H1 (cell line): ENCODE measurements at regions not wholly inside any gene's neighbourhood (a gene's known extent, or its start where the extent isn't known, plus 50 kb on each side); places are given as distances from the start of the nearest gene placed in this dataset.

ENCODE experiments used
- ATF2 ChIP-seq: IDR thresholded peaks from 2 replicates; pipeline ENCODE4 v1.6.1; 2012; ENCODE audit warnings: low read length, inconsistent platforms
- BRCA1 ChIP-seq: IDR thresholded peaks from 2 replicates; pipeline ENCODE4 v1.6.1; 2012; ENCODE audit warnings: low read depth, low read length, improper control_type of control experiment
- CREB1 ChIP-seq: IDR thresholded peaks from 2 replicates; pipeline ENCODE4 v1.6.1; 2012; ENCODE audit warnings: inconsistent platforms
- CTCF ChIP-seq, 3 experiments: IDR thresholded peaks; 1 replicate in 2 of 3; 2 replicates in 1 of 3; pipeline versions ENCODE4 v1.5.1 to v1.6.1; 2011; ENCODE audit warnings: low read length in 3 of 3, mild to moderate bottlenecking in 3 of 3, inconsistent platforms in 2 of 3, low read depth in 1 of 3, moderate library complexity in 1 of 3; ENCODE audit not compliant: insufficient read depth in 1 of 3; ENCODE audit errors: control extremely low read depth in 1 of 3
- EGR1 ChIP-seq: IDR thresholded peaks from 2 replicates; pipeline ENCODE4 v1.6.1; 2011; ENCODE audit warnings: low read depth, low read length, borderline replicate concordance
- EZH2 ChIP-seq: fragments of 200-600 bp; sonication (generic); IDR thresholded peaks from 2 replicates; pipeline ENCODE4 v1.7.1; 2012; ENCODE audit warnings: low read depth, mild to moderate bottlenecking, moderate library complexity, low read length, inconsistent platforms; ENCODE audit not compliant: severe bottlenecking
- HDAC6 ChIP-seq: IDR thresholded peaks from one replicate; pipeline ENCODE4 v1.7.1; 2012; ENCODE audit warnings: low read depth, mild to moderate bottlenecking, inconsistent platforms, low read length, moderate library complexity
- MAFK ChIP-seq: IDR thresholded peaks from 2 replicates; pipeline ENCODE4 v1.6.1; 2012; ENCODE audit warnings: low read depth, mild to moderate bottlenecking, improper control_type of control experiment, low read length
- MAX ChIP-seq: IDR thresholded peaks from 2 replicates; pipeline ENCODE4 v1.6.1; 2012; ENCODE audit warnings: inconsistent platforms
- POLR2A ChIP-seq, 2 experiments: IDR thresholded peaks; 1 replicate in 1 of 2; 2 replicates in 1 of 2; pipeline ENCODE4 v1.6.1; 2011; ENCODE audit warnings: low read depth in 2 of 2, low read length in 2 of 2, mild to moderate bottlenecking in 2 of 2; ENCODE audit errors: control extremely low read depth in 1 of 2
- POLR2AphosphoS5 ChIP-seq: IDR thresholded peaks from 2 replicates; pipeline ENCODE4 v1.6.1; 2011; ENCODE audit warnings: low read depth, low read length
- RAD21 ChIP-seq, 2 experiments: IDR thresholded peaks in 1 of 2; conservative IDR thresholded peaks in 1 of 2; 2 replicates each; pipeline ENCODE4 v1.6.1; 2011; ENCODE audit warnings: low read depth in 2 of 2, low read length in 2 of 2, improper control_type of control experiment in 1 of 2, inconsistent platforms in 1 of 2, mild to moderate bottlenecking in 1 of 2, moderate library complexity in 1 of 2
- RFX5 ChIP-seq: IDR thresholded peaks from 2 replicates; pipeline ENCODE4 v1.6.1; 2011; ENCODE audit warnings: low read depth, low read length, improper control_type of control experiment, borderline replicate concordance
- TEAD4 ChIP-seq: IDR thresholded peaks from 2 replicates; pipeline ENCODE4 v1.6.1; 2012; ENCODE audit warnings: low read depth, low read length, inconsistent platforms, mixed read lengths

- TF ChIP-seq MAFK: no peak
- no peak for TF ChIP-seq CTCF (IDR thresholded peaks at IDR 0.05; ENCODE audit: control extremely low read depth in 1 of 3, insufficient read depth in 1 of 3, low read depth in 1 of 3, low read length in 3 of 3)
- no peak for TF ChIP-seq EGR1
- TF ChIP-seq POLR2A (IDR thresholded peaks at IDR 0.05; ENCODE audit: control extremely low read depth in 1 of 2, low read depth in 2 of 2, low read length in 2 of 2): no peak
- no peak for TF ChIP-seq RAD21 (IDR thresholded peaks at IDR 0.05 in 1 of 2, conservative IDR thresholded peaks at IDR 0.05 in 1 of 2; ENCODE audit: low read depth in 2 of 2, low read length in 2 of 2)
- no peak for TF ChIP-seq POLR2AphosphoS5
- no peak for TF ChIP-seq EZH2
- TF ChIP-seq ATF2: no peak
- TF ChIP-seq HDAC6: no peak
- TF ChIP-seq RFX5: no peak
- no peak for TF ChIP-seq MAX
- TF ChIP-seq CREB1: no peak
- TF ChIP-seq BRCA1: no peak
- no peak for TF ChIP-seq TEAD4
Measured at GRCh38 chr6:4506223-4506622, 270.0 kb upstream of the CDYL start.
